Stimulated activated CD4-positive, alpha-beta T cell treated with anti-CD3 and anti-CD28 coated beads, Interleukin-1b, Interleukin-23, amount 100 ng/mL, for 4 hours (primary cell): ENCODE measurements at regions not wholly inside any gene's neighbourhood (a gene's known extent, or its start where the extent isn't known, plus 50 kb on each side); places are given as distances from the start of the nearest gene placed in this dataset.

Experiments used
- DNase-seq, 2 donors: peaks; one replicate each; pipeline ENCODE4 v3.0.0-alpha.2; 2020; ENCODE audit warnings: low read depth in 2 of 2

GRCh38 chr1:98331718-98332311, 329.7 kb upstream of the SNX7 start:
- DNase-seq: no peak

GRCh38 chr1:98331243-98331642, 330.3 kb upstream of the SNX7 start:
- no peak for DNase-seq

GRCh38 chr1:98330224-98330623, 331.3 kb upstream of the SNX7 start:
- no peak for DNase-seq

GRCh38 chr1:98328855-98329254, 332.7 kb upstream of the SNX7 start:
- DNase-seq: no peak

- no peak for DNase-seq
Measured at GRCh38 chr1:98327220-98327861, 334.2 kb upstream of the SNX7 start.

GRCh38 chr1:98325646-98326440, 335.7 kb upstream of the SNX7 start:
- DNase-seq: no peak

GRCh38 chr1:98323906-98324358, 337.6 kb upstream of the SNX7 start:
- DNase-seq: no peak

GRCh38 chr1:98323388-98323787, 338.1 kb upstream of the SNX7 start:
- no peak for DNase-seq

- no peak for DNase-seq
Measured at GRCh38 chr1:98322966-98323365, 338.6 kb upstream of the SNX7 start.

- no peak for DNase-seq
Measured at GRCh38 chr1:98322086-98322485, 339.4 kb upstream of the SNX7 start.

- no peak for DNase-seq
Measured at GRCh38 chr1:98321191-98321590, 340.3 kb upstream of the SNX7 start.

- no peak for DNase-seq
Measured at GRCh38 chr1:98316286-98316905, 345.1 kb upstream of the SNX7 start.

GRCh38 chr1:98315309-98315708, 346.2 kb upstream of the SNX7 start:
- no peak for DNase-seq

GRCh38 chr1:98314601-98315000, 346.9 kb upstream of the SNX7 start:
- no peak for DNase-seq

- DNase-seq: no peak
Measured at GRCh38 chr1:98306517-98307089, 354.9 kb upstream of the SNX7 start.

- no peak for DNase-seq
Measured at GRCh38 chr1:98305362-98305761, 356.2 kb upstream of the SNX7 start.

- no peak for DNase-seq
Measured at GRCh38 chr1:98304888-98305287, 356.6 kb upstream of the SNX7 start.

GRCh38 chr1:98299861-98300260, 361.7 kb upstream of the SNX7 start:
- no peak for DNase-seq

GRCh38 chr1:98299313-98299712, 362.2 kb upstream of the SNX7 start:
- DNase-seq: no peak

- no peak for DNase-seq
Measured at GRCh38 chr1:98298319-98298718, 363.2 kb upstream of the SNX7 start.

GRCh38 chr1:98296681-98297080, 364.8 kb upstream of the SNX7 start:
- no peak for DNase-seq

- no peak for DNase-seq
Measured at GRCh38 chr1:98294127-98294526, 367.4 kb upstream of the SNX7 start.
